ENCODE measurements at regions not wholly inside any gene's neighbourhood (a gene's known extent, or its start where the extent isn't known, plus 50 kb on each side); places are given as distances from the start of the nearest gene placed in this dataset.
"Not testable (repeated sequence)": the region's sequence is repeated elsewhere in the genome, so short reads cannot be mapped to it uniquely, and the experiment has no call there.

- H3K9me3 Mint-ChIP-seq; DNase-seq; H3K27ac Mint-ChIP-seq; H3K4me3 Mint-ChIP-seq; H3K27me3 Mint-ChIP-seq (ENCODE audit: low read depth in 3 of 3); H3K36me3 Mint-ChIP-seq: not testable (repeated sequence)
- H3K4me1 Mint-ChIP-seq: peaks cover 12 to 20% of the 10 kb centered on the region in 2 donors
Measured at GRCh38 chr11:67788341-67788695, 113.9 kb upstream of the ALDH3B2 start.

- not testable (repeated sequence) for H3K27me3 Mint-ChIP-seq (ENCODE audit: low read depth in 3 of 3); H3K36me3 Mint-ChIP-seq; DNase-seq; H3K27ac Mint-ChIP-seq; H3K9me3 Mint-ChIP-seq; H3K4me3 Mint-ChIP-seq
- peaks cover 12 to 20% of the 10 kb centered on the region in 2 donors for H3K4me1 Mint-ChIP-seq
Measured at GRCh38 chr11:67787681-67788340, 113.4 kb upstream of the ALDH3B2 start.

GRCh38 chr11:67781967-67782366, 107.5 kb upstream of the ALDH3B2 start:
- H3K27ac Mint-ChIP-seq; H3K4me3 Mint-ChIP-seq; H3K36me3 Mint-ChIP-seq; H3K9me3 Mint-ChIP-seq; DNase-seq; H3K27me3 Mint-ChIP-seq (ENCODE audit: low read depth in 3 of 3); H3K4me1 Mint-ChIP-seq: not testable (repeated sequence)

- not testable (repeated sequence) for H3K9me3 Mint-ChIP-seq; DNase-seq; H3K4me3 Mint-ChIP-seq; H3K4me1 Mint-ChIP-seq; H3K27ac Mint-ChIP-seq; H3K36me3 Mint-ChIP-seq; H3K27me3 Mint-ChIP-seq (ENCODE audit: low read depth in 3 of 3)
Measured at GRCh38 chr11:67781506-67781905, 107.1 kb upstream of the ALDH3B2 start.

GRCh38 chr11:67780056-67780455, 105.6 kb upstream of the ALDH3B2 start:
- Mint-ChIP-seq H3K9me3 (no peaks in the 10 kb centered on the region), H3K36me3 (no peaks in the 10 kb centered on the region)

GRCh38 chr11:67779189-67779875, 104.9 kb upstream of the ALDH3B2 start:
- peaks cover 0 to 10% (median 10%) of the 10 kb centered on the region in 3 donors for H3K27me3 Mint-ChIP-seq (ENCODE audit: low read depth in 3 of 3)
- not testable (repeated sequence) for H3K36me3 Mint-ChIP-seq, DNase-seq, H3K9me3 Mint-ChIP-seq, H3K4me3 Mint-ChIP-seq, H3K27ac Mint-ChIP-seq, H3K4me1 Mint-ChIP-seq

More at GRCh38 chr11:67780056-67780455, 105.6 kb upstream of the ALDH3B2 start:
- Mint-ChIP-seq H3K27me3 (ENCODE audit: low read depth in 3 of 3) (peaks cover 0 to 8% (median 6%) of the 10 kb centered on the region in 3 donors), H3K27ac (no peak overlapping the region), H3K4me3 (no peak overlapping the region), H3K4me1 (peaks cover 0 to 7% of the 10 kb centered on the region in 2 donors)
- DNase-seq: no peak

GRCh38 chr11:67776852-67777520, 102.6 kb upstream of the ALDH3B2 start:
- DNase-seq: no peak

GRCh38 chr11:67774175-67774574, 99.8 kb upstream of the ALDH3B2 start:
- not testable (repeated sequence) for DNase-seq, H3K27ac Mint-ChIP-seq, H3K4me1 Mint-ChIP-seq, H3K36me3 Mint-ChIP-seq, H3K4me3 Mint-ChIP-seq, H3K9me3 Mint-ChIP-seq
- peaks cover 0 to 25% (median 11%) of the 10 kb centered on the region in 3 donors for H3K27me3 Mint-ChIP-seq (ENCODE audit: low read depth in 3 of 3)

More at GRCh38 chr11:67776852-67777520, 102.6 kb upstream of the ALDH3B2 start:
- Mint-ChIP-seq H3K36me3 (no peaks in the 10 kb centered on the region), H3K27ac (no peak overlapping the region), H3K27me3 (ENCODE audit: low read depth in 3 of 3) (peaks cover 0 to 25% (median 10%) of the 10 kb centered on the region in 3 donors), H3K4me1 (peaks cover 0 to 7% of the 10 kb centered on the region in 2 donors), H3K4me3 (no peak overlapping the region), H3K9me3 (no peaks in the 10 kb centered on the region)

GRCh38 chr11:67768001-67768730, 93.7 kb upstream of the ALDH3B2 start:
- H3K27ac Mint-ChIP-seq, DNase-seq: not testable (repeated sequence)

GRCh38 chr11:67761211-67761610, 86.8 kb upstream of the ALDH3B2 start:
- not testable (repeated sequence) for H3K4me3 Mint-ChIP-seq; H3K27ac Mint-ChIP-seq; DNase-seq; H3K36me3 Mint-ChIP-seq; H3K9me3 Mint-ChIP-seq; H3K27me3 Mint-ChIP-seq (ENCODE audit: low read depth in 3 of 3); H3K4me1 Mint-ChIP-seq

More at GRCh38 chr11:67768001-67768730, 93.7 kb upstream of the ALDH3B2 start:
- not testable (repeated sequence) for H3K36me3 Mint-ChIP-seq, H3K4me3 Mint-ChIP-seq, H3K4me1 Mint-ChIP-seq, H3K9me3 Mint-ChIP-seq
- peaks cover 5 to 13% (median 8%) of the 10 kb centered on the region in 3 donors for H3K27me3 Mint-ChIP-seq (ENCODE audit: low read depth in 3 of 3)

GRCh38 chr11:67759321-67759720, 84.9 kb upstream of the ALDH3B2 start:
- H3K27ac Mint-ChIP-seq; H3K4me1 Mint-ChIP-seq; H3K4me3 Mint-ChIP-seq; DNase-seq; H3K36me3 Mint-ChIP-seq; H3K27me3 Mint-ChIP-seq (ENCODE audit: low read depth in 3 of 3); H3K9me3 Mint-ChIP-seq: not testable (repeated sequence)

GRCh38 chr11:67758467-67758866, 84.0 kb upstream of the ALDH3B2 start:
- not testable (repeated sequence) for DNase-seq; H3K27ac Mint-ChIP-seq; H3K9me3 Mint-ChIP-seq; H3K4me1 Mint-ChIP-seq; H3K4me3 Mint-ChIP-seq; H3K27me3 Mint-ChIP-seq (ENCODE audit: low read depth in 3 of 3); H3K36me3 Mint-ChIP-seq

- not testable (repeated sequence) for H3K4me1 Mint-ChIP-seq; DNase-seq; H3K36me3 Mint-ChIP-seq; H3K9me3 Mint-ChIP-seq; H3K27ac Mint-ChIP-seq; H3K27me3 Mint-ChIP-seq (ENCODE audit: low read depth in 3 of 3); H3K4me3 Mint-ChIP-seq
Measured at GRCh38 chr11:67758009-67758408, 83.6 kb upstream of the ALDH3B2 start.

- not testable (repeated sequence) for DNase-seq; H3K36me3 Mint-ChIP-seq; H3K4me1 Mint-ChIP-seq; H3K27me3 Mint-ChIP-seq (ENCODE audit: low read depth in 3 of 3); H3K4me3 Mint-ChIP-seq; H3K27ac Mint-ChIP-seq; H3K9me3 Mint-ChIP-seq
Measured at GRCh38 chr11:67753820-67754219, 79.4 kb upstream of the ALDH3B2 start.
